SK-N-SH (cell line): ENCODE measurements at regions not wholly inside any gene's neighbourhood (a gene's known extent, or its start where the extent isn't known, plus 50 kb on each side); places are given as distances from the start of the nearest gene placed in this dataset.

ENCODE experiments used
- CTCF ChIA-PET: fragments of 300-600, 350-600 bp; formaldehyde crosslinking; extraction: SDS; loops from one replicate; lab custom pipeline; 2021; lab: Yijun Ruan, JAX
- POLR2A ChIA-PET: fragments of 350-600 bp; sonication (Branson Sonifier 250); formaldehyde crosslinking; extraction: SDS; loops from one replicate; lab custom pipeline; 2020; ENCODE audit warnings: antibody characterized with exemption, inconsistent platforms; lab: Yijun Ruan, JAX
- DNase-seq: peaks from one replicate; pipeline ENCODE4 v3.0.0; 2012
- H2AFZ ChIP-seq: fragments of 200-600 bp; sonication (generic); 2 replicates; pipeline ENCODE4 v1.8.1; 2016; ENCODE audit warnings: antibody characterized with exemption, mild to moderate bottlenecking, low read depth
- H3F3A ChIP-seq: fragments of 200-600 bp; sonication (generic); replicated peaks from 2 replicates; pipeline ENCODE3; 2016; ENCODE audit warnings: antibody characterized with exemption, mild to moderate bottlenecking; ENCODE audit not compliant: insufficient read depth
- H3K27ac ChIP-seq, 2 experiments: fragments of 200-500 bp in 1 of 2; fragments of 200-600 bp in 1 of 2; sonication (Bioruptor generic) in 1 of 2; sonication (generic), shearing (Covaris generic) in 1 of 2; 2 replicates each; pipeline versions ENCODE4 v1.5.1 to v1.6.1; 2014 to 2016; ENCODE audit warnings: low read depth in 2 of 2, inconsistent platforms in 1 of 2, low read length in 1 of 2, mild to moderate bottlenecking in 1 of 2, mixed read lengths in 1 of 2
- H3K27me3 ChIP-seq: fragments of 200-600 bp; sonication (generic), shearing (Covaris generic); 2 replicates; pipeline ENCODE4 v1.6.1; 2016; ENCODE audit warnings: mixed run types; ENCODE audit not compliant: insufficient read depth
- H3K36me3 ChIP-seq, 2 experiments: fragments of 200-500 bp in 1 of 2; fragments of 200-600 bp in 1 of 2; sonication (Bioruptor generic) in 1 of 2; sonication (generic) in 1 of 2; replicated peaks in 1 of 2; 2 replicates each; pipeline versions ENCODE3 to v1.5.1; 2014 to 2016; ENCODE audit warnings: low read length in 1 of 2, mild to moderate bottlenecking in 1 of 2; ENCODE audit not compliant: insufficient read depth in 2 of 2, control insufficient read depth in 1 of 2
- H3K4me1 ChIP-seq, 2 experiments: fragments of 200-500 bp in 1 of 2; fragments of 200-600 bp in 1 of 2; sonication (Bioruptor generic) in 1 of 2; sonication (generic), shearing (Covaris generic) in 1 of 2; 2 replicates each; pipeline versions ENCODE4 v1.5.1 to v1.6.1; 2014 to 2016; ENCODE audit warnings: low read depth in 1 of 2, low read length in 1 of 2, mixed run types in 1 of 2; ENCODE audit not compliant: insufficient read depth in 2 of 2, control insufficient read depth in 1 of 2
- H3K4me2 ChIP-seq: fragments of 200-600 bp; sonication (generic), shearing (Covaris generic); 2 replicates; pipeline ENCODE4 v1.6.1; 2017; ENCODE audit warnings: mixed run types
- H3K4me3 ChIP-seq, 2 experiments: fragments of 200-500 bp in 1 of 2; fragments of 200-600 bp in 1 of 2; sonication (Bioruptor generic) in 1 of 2; sonication (generic), shearing (Covaris generic) in 1 of 2; 2 replicates each; pipeline versions ENCODE4 v1.5.1 to v1.8.1; 2014 to 2016; ENCODE audit warnings: low read depth in 2 of 2, inconsistent platforms in 1 of 2, low read length in 1 of 2, mild to moderate bottlenecking in 1 of 2, mixed read lengths in 1 of 2, moderate library complexity in 1 of 2
- H3K79me2 ChIP-seq: fragments of 200-600 bp; sonication (generic); 2 replicates; pipeline ENCODE4 v1.8.1; 2017; ENCODE audit warnings: mild to moderate bottlenecking; ENCODE audit not compliant: insufficient read depth
- H3K9ac ChIP-seq: fragments of 200-600 bp; sonication (generic); 2 replicates; pipeline ENCODE4 v1.6.1; 2017; ENCODE audit warnings: mixed run types
- H3K9me2 ChIP-seq: fragments of 200-600 bp; sonication (generic); 2 replicates; pipeline ENCODE4 v1.6.1; 2017; ENCODE audit warnings: mixed run types
- H3K9me3 ChIP-seq: fragments of 200-600 bp; sonication (generic); 2 replicates; pipeline ENCODE4 v1.6.1; 2017; ENCODE audit warnings: mixed run types, mild to moderate bottlenecking, moderate library complexity
- H4K20me1 ChIP-seq: fragments of 200-600 bp; sonication (generic); 2 replicates; pipeline ENCODE4 v1.6.1; 2017; ENCODE audit warnings: mild to moderate bottlenecking, mixed run types; ENCODE audit not compliant: insufficient read depth
- CHD2 ChIP-seq: fragments of 150-350 bp; IDR thresholded peaks from 2 replicates; pipeline ENCODE4 v1.6.1; 2018; ENCODE audit warnings: low read length; ENCODE audit not compliant: partially characterized antibody
- CTCF ChIP-seq: fragments of 200-600 bp; sonication (generic); IDR thresholded peaks from 2 replicates; pipeline ENCODE4 v1.6.1; 2017; ENCODE audit warnings: antibody characterized with exemption, mild to moderate bottlenecking, moderate library complexity
- ELF1 ChIP-seq: IDR thresholded peaks from 2 replicates; pipeline ENCODE4 v1.4.0; 2012
- EZH2phosphoT487 ChIP-seq: fragments of 200-600 bp; sonication (generic); IDR thresholded peaks from 2 replicates; pipeline ENCODE4 v1.6.1; 2017; ENCODE audit warnings: low read depth, mixed run types, mild to moderate bottlenecking, antibody characterized with exemption, moderate library complexity, borderline replicate concordance
- FOSL2 ChIP-seq: IDR thresholded peaks from 2 replicates; pipeline ENCODE4 v1.4.0; 2012; ENCODE audit warnings: low read depth, mild to moderate bottlenecking, moderate library complexity, borderline replicate concordance
- FOXJ3 ChIP-seq: sonication (generic); formaldehyde crosslinking; IDR thresholded peaks from 2 replicates; pipeline ENCODE4 v1.5.1; 2020; ENCODE audit warnings: mild to moderate bottlenecking, missing genetic modification reagents
- GABPA ChIP-seq: IDR thresholded peaks from 2 replicates; pipeline ENCODE4 v1.4.0; 2012; ENCODE audit warnings: low read depth, mild to moderate bottlenecking
- GATA2 ChIP-seq: sonication (generic); formaldehyde crosslinking; IDR thresholded peaks from 2 replicates; pipeline ENCODE4 v1.5.0; 2020; ENCODE audit warnings: mild to moderate bottlenecking, missing genetic modification reagents
- JUND ChIP-seq: IDR thresholded peaks from 2 replicates; pipeline ENCODE4 v1.4.0; 2012
- MEF2A ChIP-seq: IDR thresholded peaks from 2 replicates; pipeline ENCODE4 v1.4.0; 2012; ENCODE audit warnings: low read depth, borderline replicate concordance
- MXI1 ChIP-seq: IDR thresholded peaks from 2 replicates; pipeline ENCODE4 v1.6.1; 2012; ENCODE audit warnings: mild to moderate bottlenecking, low read depth, low read length, improper control_type of control experiment
- PBX3 ChIP-seq: IDR thresholded peaks from 2 replicates; pipeline ENCODE4; 2012
- TCF12 ChIP-seq: IDR thresholded peaks from 2 replicates; pipeline ENCODE4 v1.4.0; 2012
- TEAD4 ChIP-seq: IDR thresholded peaks from 2 replicates; pipeline ENCODE4 v1.4.0; 2012; ENCODE audit warnings: mild to moderate bottlenecking, borderline replicate concordance; ENCODE audit not compliant: insufficient read depth
- USF2 ChIP-seq: fragments of 150-350 bp; IDR thresholded peaks from 2 replicates; pipeline ENCODE4 v1.6.1; 2017; ENCODE audit warnings: antibody characterized with exemption, low read length, low read depth, borderline replicate concordance
- YY1 ChIP-seq: IDR thresholded peaks from 2 replicates; pipeline ENCODE4 v1.4.0; 2012; ENCODE audit warnings: low read depth, mild to moderate bottlenecking
- WGBS: methylation state at CpG from one replicate; pipeline ENCODE4 v1.1.6; 2017; ENCODE audit warnings: low lambda C conversion rate; 5-methylcytosine and 5-hydroxymethylcytosine counted together
- TF ChIP-seq, protein P1 (sequence below): IDR thresholded peaks from 2 replicates; pipeline ENCODE4 v1.4.0; 2012; ENCODE audit warnings: low read depth, borderline replicate concordance
- TF ChIP-seq, protein P2 (sequence below): IDR thresholded peaks from 2 replicates; pipeline ENCODE4 v1.4.0; 2012; ENCODE audit warnings: low read depth, borderline replicate concordance

- 56% methylated on average over 5 of the region's 5 CpGs for WGBS
- H3K27ac ChIP-seq = no peak overlapping the region
- no peak overlapping the region for H3K4me2 ChIP-seq
- DNase-seq = no peak
- no peak overlapping the region for H2AFZ ChIP-seq
- POLR2A ChIA-PET = no interaction called here
- no peak overlapping the region for H3K9ac ChIP-seq
- no peak for TF ChIP-seq FOSL2
- TF ChIP-seq TEAD4 = no peak
- TF ChIP-seq TCF12 = no peak
- TF ChIP-seq GABPA = no peak
- TF ChIP-seq ELF1 = no peak
- TF ChIP-seq, protein P1, sequence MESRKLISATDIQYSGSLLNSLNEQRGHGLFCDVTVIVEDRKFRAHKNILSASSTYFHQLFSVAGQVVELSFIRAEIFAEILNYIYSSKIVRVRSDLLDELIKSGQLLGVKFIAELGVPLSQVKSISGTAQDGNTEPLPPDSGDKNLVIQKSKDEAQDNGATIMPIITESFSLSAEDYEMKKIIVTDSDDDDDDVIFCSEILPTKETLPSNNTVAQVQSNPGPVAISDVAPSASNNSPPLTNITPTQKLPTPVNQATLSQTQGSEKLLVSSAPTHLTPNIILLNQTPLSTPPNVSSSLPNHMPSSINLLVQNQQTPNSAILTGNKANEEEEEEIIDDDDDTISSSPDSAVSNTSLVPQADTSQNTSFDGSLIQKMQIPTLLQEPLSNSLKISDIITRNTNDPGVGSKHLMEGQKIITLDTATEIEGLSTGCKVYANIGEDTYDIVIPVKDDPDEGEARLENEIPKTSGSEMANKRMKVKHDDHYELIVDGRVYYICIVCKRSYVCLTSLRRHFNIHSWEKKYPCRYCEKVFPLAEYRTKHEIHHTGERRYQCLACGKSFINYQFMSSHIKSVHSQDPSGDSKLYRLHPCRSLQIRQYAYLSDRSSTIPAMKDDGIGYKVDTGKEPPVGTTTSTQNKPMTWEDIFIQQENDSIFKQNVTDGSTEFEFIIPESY = no peak
- TF ChIP-seq EZH2phosphoT487 = no peak
- TF ChIP-seq CHD2 = no peak
- no peak for TF ChIP-seq MXI1
- TF ChIP-seq YY1 = no peak
- no peak for TF ChIP-seq PBX3
- TF ChIP-seq USF2 = no peak
- TF ChIP-seq MEF2A = no peak
- TF ChIP-seq CTCF = no peak
- no peak for TF ChIP-seq JUND
- no peak for TF ChIP-seq GATA2
- TF ChIP-seq, protein P2, sequence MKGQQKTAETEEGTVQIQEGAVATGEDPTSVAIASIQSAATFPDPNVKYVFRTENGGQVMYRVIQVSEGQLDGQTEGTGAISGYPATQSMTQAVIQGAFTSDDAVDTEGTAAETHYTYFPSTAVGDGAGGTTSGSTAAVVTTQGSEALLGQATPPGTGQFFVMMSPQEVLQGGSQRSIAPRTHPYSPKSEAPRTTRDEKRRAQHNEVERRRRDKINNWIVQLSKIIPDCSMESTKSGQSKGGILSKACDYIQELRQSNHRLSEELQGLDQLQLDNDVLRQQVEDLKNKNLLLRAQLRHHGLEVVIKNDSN = no peak
- no peak for TF ChIP-seq FOXJ3 (CRISPR knock-in tag)
- CTCF ChIA-PET = no interaction called here
- no peaks in the 10 kb centered on the region for H3F3A ChIP-seq
- no peaks in the 10 kb centered on the region for H3K27me3 ChIP-seq
- no peak overlapping the region for H3K4me3 ChIP-seq
- H3K9me3 ChIP-seq = no peaks in the 10 kb centered on the region
- H3K9me2 ChIP-seq = no peaks in the 10 kb centered on the region
- no peaks in the 10 kb centered on the region for H4K20me1 ChIP-seq
- H3K36me3 ChIP-seq = no peaks in the 10 kb centered on the region
- no peaks in the 10 kb centered on the region for H3K4me1 ChIP-seq
- H3K79me2 ChIP-seq = no peaks in the 10 kb centered on the region
These were observed 1312.0 kb downstream of the PCDH7 start for GRCh38 chr4:32032136-32032672.
